Astrocyte (in vitro differentiated cells and primary cell): ENCODE measurements at regions not wholly inside any gene's neighbourhood (a gene's known extent, or its start where the extent isn't known, plus 50 kb on each side); places are given as distances from the start of the nearest gene placed in this dataset.

Experiments
- DNase-seq: peaks from one replicate; pipeline ENCODE4 v3.0.0-alpha.2; 2010; ENCODE audit warnings: low read depth
- FAIRE-seq: peaks from 2 replicates; lab custom pipeline; 2011; peaks lifted over from hg19 to GRCh38; lab: Jason Lieb, UNC
- H2AFZ ChIP-seq: 2 replicates; pipeline ENCODE4 v1.6.0; 2012; ENCODE audit warnings: low read depth, low read length, inconsistent platforms
- H3K27ac ChIP-seq: 2 replicates; pipeline ENCODE4 v1.5.1; 2011; ENCODE audit warnings: low read depth, low read length, inconsistent platforms
- H3K27me3 ChIP-seq: 2 replicates; pipeline ENCODE4 v1.6.0; 2011; ENCODE audit warnings: low read length, inconsistent platforms; ENCODE audit not compliant: insufficient read depth
- H3K36me3 ChIP-seq: 2 replicates; pipeline ENCODE4 v1.5.1; 2011; ENCODE audit warnings: low read length, inconsistent platforms; ENCODE audit not compliant: insufficient read depth
- H3K4me1 ChIP-seq: 2 replicates; pipeline ENCODE4 v1.5.1; 2011; ENCODE audit warnings: low read length, inconsistent platforms; ENCODE audit not compliant: insufficient read depth
- H3K4me2 ChIP-seq: 2 replicates; pipeline ENCODE4 v1.6.0; 2012; ENCODE audit warnings: low read length, inconsistent platforms
- H3K4me3 ChIP-seq: 2 replicates; pipeline ENCODE4 v1.5.1; 2011; ENCODE audit warnings: low read depth, mild to moderate bottlenecking, low read length, inconsistent platforms; ENCODE audit not compliant: insufficient read depth
- H3K79me2 ChIP-seq: 2 replicates; pipeline ENCODE4 v1.6.0; 2012; ENCODE audit warnings: mild to moderate bottlenecking, low read length, inconsistent platforms; ENCODE audit not compliant: insufficient read depth
- H3K9ac ChIP-seq: 2 replicates; pipeline ENCODE4 v1.6.0; 2012; ENCODE audit warnings: mild to moderate bottlenecking, low read length, inconsistent platforms
- H3K9me3 ChIP-seq: 2 replicates; pipeline ENCODE4 v1.5.1; 2012; ENCODE audit warnings: low read depth, mild to moderate bottlenecking, low read length, inconsistent platforms; ENCODE audit not compliant: insufficient read depth
- H4K20me1 ChIP-seq: 2 replicates; pipeline ENCODE4 v1.6.0; 2012; ENCODE audit warnings: low read length, inconsistent platforms; ENCODE audit not compliant: insufficient read depth
- H3K27ac Mint-ChIP-seq: one replicate; pipeline ENCODE4 v1.8.0; 2021; ENCODE audit warnings: mild to moderate bottlenecking, mixed read lengths; ENCODE audit not compliant: unreplicated experiment
- H3K27me3 Mint-ChIP-seq: one replicate; pipeline ENCODE4 v1.8.0; 2021; ENCODE audit warnings: low read depth, mixed read lengths; ENCODE audit not compliant: unreplicated experiment
- H3K36me3 Mint-ChIP-seq: one replicate; pipeline ENCODE4 v1.8.0; 2021; ENCODE audit warnings: low read depth, mixed read lengths; ENCODE audit not compliant: unreplicated experiment
- H3K4me1 Mint-ChIP-seq: one replicate; pipeline ENCODE4 v1.8.0; 2021; ENCODE audit warnings: low read depth, mixed read lengths; ENCODE audit not compliant: unreplicated experiment
- H3K4me3 Mint-ChIP-seq: one replicate; pipeline ENCODE4 v1.8.0; 2021; ENCODE audit warnings: mild to moderate bottlenecking, moderate library complexity, mixed read lengths; ENCODE audit not compliant: unreplicated experiment
- H3K9me3 Mint-ChIP-seq: one replicate; pipeline ENCODE4 v1.8.0; 2021; ENCODE audit warnings: mild to moderate bottlenecking, mixed read lengths; ENCODE audit not compliant: unreplicated experiment
- EZH2 ChIP-seq: IDR thresholded peaks from 2 replicates; pipeline ENCODE4 v1.6.1; 2012; ENCODE audit warnings: mild to moderate bottlenecking, low read length, inconsistent platforms; ENCODE audit not compliant: insufficient read depth
- TF ChIP-seq, protein P1 (sequence below): IDR thresholded peaks from 2 replicates; pipeline ENCODE4 v1.5.1; 2011; ENCODE audit warnings: low read depth, mild to moderate bottlenecking, inconsistent platforms, low read length, moderate library complexity; ENCODE audit not compliant: insufficient read depth

DNA sequence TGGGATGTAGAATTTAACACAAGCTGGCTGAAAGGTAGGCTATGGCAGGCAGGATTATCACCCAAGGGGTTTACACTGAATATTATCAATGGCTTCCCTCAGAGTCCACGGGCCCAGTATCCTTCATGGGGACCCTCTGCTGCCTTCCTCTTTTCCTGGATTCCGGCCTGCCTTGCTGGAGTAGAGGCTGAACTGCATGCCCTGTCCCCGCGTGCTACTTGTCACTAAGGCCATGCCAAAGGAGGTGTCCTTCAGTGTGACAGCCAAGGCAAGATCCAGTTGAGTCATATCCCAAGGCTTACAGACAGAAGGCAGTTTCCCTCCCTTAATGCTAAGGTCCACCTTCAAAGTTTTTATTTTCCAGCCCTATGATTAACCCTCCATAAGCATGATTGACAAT lies 156.3 kb downstream of the CYP26B1 start:
- H3K9me3 Mint-ChIP-seq = peaks cover 1% of the 10 kb centered on the region
- Histone ChIP-seq H3K27ac (no peak overlapping the region), H3K4me2 (no peak overlapping the region), H3K27me3 (peaks cover 14% of the 10 kb centered on the region), H3K9ac (no peak overlapping the region), H3K9me3 (no peaks in the 10 kb centered on the region), H3K79me2 (no peaks in the 10 kb centered on the region), H2AFZ (no peak overlapping the region), H3K4me1 (no peaks in the 10 kb centered on the region), H3K36me3 (no peaks in the 10 kb centered on the region), H4K20me1 (no peaks in the 10 kb centered on the region), H3K4me3 (no peak overlapping the region)
- peaks cover 22% of the 10 kb centered on the region for H3K27me3 Mint-ChIP-seq
- TF ChIP-seq EZH2 = no peak
- TF ChIP-seq, protein P1, sequence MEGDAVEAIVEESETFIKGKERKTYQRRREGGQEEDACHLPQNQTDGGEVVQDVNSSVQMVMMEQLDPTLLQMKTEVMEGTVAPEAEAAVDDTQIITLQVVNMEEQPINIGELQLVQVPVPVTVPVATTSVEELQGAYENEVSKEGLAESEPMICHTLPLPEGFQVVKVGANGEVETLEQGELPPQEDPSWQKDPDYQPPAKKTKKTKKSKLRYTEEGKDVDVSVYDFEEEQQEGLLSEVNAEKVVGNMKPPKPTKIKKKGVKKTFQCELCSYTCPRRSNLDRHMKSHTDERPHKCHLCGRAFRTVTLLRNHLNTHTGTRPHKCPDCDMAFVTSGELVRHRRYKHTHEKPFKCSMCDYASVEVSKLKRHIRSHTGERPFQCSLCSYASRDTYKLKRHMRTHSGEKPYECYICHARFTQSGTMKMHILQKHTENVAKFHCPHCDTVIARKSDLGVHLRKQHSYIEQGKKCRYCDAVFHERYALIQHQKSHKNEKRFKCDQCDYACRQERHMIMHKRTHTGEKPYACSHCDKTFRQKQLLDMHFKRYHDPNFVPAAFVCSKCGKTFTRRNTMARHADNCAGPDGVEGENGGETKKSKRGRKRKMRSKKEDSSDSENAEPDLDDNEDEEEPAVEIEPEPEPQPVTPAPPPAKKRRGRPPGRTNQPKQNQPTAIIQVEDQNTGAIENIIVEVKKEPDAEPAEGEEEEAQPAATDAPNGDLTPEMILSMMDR = no peak
- no peak for FAIRE-seq
- H3K36me3 Mint-ChIP-seq = no peaks in the 10 kb centered on the region
- H3K27ac Mint-ChIP-seq = no peak overlapping the region
- no peak overlapping the region for H3K4me3 Mint-ChIP-seq
- no peaks in the 10 kb centered on the region for H3K4me1 Mint-ChIP-seq
- DNase-seq = no peak

DNA sequence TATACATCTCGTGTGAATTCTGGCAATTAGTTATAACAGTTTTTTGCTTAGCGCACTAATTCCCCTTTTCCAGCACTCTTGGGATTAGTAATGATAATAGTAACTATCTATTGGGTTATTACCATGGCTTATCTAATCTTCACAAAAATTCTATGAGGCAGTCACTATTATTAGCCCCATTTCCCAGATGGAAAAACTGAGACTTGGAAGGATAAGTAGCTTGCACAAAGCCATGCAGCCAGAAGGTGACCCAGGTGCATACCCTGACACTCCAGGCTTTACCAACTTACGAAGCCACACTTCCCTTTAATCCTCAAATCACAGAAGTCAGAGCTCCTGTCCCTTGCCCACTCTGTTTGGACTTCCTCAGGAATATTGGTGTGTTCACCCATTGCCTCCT lies 156.8 kb downstream of the CYP26B1 start:
- Histone ChIP-seq H3K4me1 (no peaks in the 10 kb centered on the region), H3K4me3 (no peak overlapping the region), H3K36me3 (no peaks in the 10 kb centered on the region), H3K9ac (no peak overlapping the region), H3K79me2 (no peaks in the 10 kb centered on the region), H3K4me2 (no peak overlapping the region), H3K27me3 (peaks cover 14% of the 10 kb centered on the region), H3K9me3 (no peaks in the 10 kb centered on the region), H3K27ac (no peak overlapping the region), H2AFZ (no peak overlapping the region), H4K20me1 (no peaks in the 10 kb centered on the region)
- Mint-ChIP-seq H3K36me3 (no peaks in the 10 kb centered on the region), H3K27ac (no peak overlapping the region), H3K4me1 (no peaks in the 10 kb centered on the region), H3K27me3 (peaks cover 22% of the 10 kb centered on the region), H3K9me3 (peaks cover 1% of the 10 kb centered on the region), H3K4me3 (no peak overlapping the region)
- DNase-seq = no peak
- no peak for FAIRE-seq
- no peak for TF ChIP-seq EZH2
- TF ChIP-seq, protein P1 = no peak

DNA sequence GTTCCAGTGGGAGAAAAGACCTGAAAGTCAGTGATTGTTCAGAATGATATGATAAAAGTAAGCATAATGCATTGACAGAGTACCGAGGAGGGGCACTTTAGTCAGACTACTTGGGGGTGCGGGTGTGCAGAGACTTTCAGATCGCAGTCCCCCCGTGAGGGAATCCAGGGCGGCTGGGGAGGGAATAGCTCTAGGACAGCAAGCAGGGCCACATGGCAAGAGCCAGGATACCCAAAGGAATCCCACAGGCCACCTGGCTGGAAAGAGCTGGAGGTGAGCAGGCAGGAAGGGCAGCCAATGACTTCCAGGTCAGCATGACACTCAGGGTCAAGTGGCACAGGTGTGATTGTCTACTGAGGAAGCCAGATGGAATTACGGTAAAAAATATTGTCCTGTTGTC lies 157.5 kb downstream of the CYP26B1 start:
- peaks cover 18% of the 10 kb centered on the region for H3K27me3 Mint-ChIP-seq
- no peaks in the 10 kb centered on the region for H3K4me1 Mint-ChIP-seq

More for the DNA sequence above, 157.5 kb downstream of the CYP26B1 start:
- H3K27ac ChIP-seq = no peak overlapping the region
- FAIRE-seq (no peak), DNase-seq (no peak)
- TF ChIP-seq EZH2 = no peak
- TF ChIP-seq, protein P1 = no peak
- H3K79me2 ChIP-seq = no peaks in the 10 kb centered on the region
- H3K4me3 Mint-ChIP-seq = no peak overlapping the region
- no peak overlapping the region for H3K9ac ChIP-seq
- H2AFZ ChIP-seq = no peak overlapping the region
- H3K27me3 ChIP-seq = peaks cover 9% of the 10 kb centered on the region
- H3K9me3 Mint-ChIP-seq = peaks cover 1% of the 10 kb centered on the region
- H3K36me3 ChIP-seq = no peaks in the 10 kb centered on the region
- H3K4me1 ChIP-seq = no peaks in the 10 kb centered on the region
- H3K27ac Mint-ChIP-seq = no peak overlapping the region
- H3K4me2 ChIP-seq = no peak overlapping the region
- no peaks in the 10 kb centered on the region for H3K36me3 Mint-ChIP-seq
- no peaks in the 10 kb centered on the region for H3K9me3 ChIP-seq
- H4K20me1 ChIP-seq = no peaks in the 10 kb centered on the region
- H3K4me3 ChIP-seq = no peak overlapping the region
